ENCODE measurements at regions not wholly inside any gene's neighbourhood (a gene's known extent, or its start where the extent isn't known, plus 50 kb on each side); places are given as distances from the start of the nearest gene placed in this dataset.

GRCh38 chr10:8637640-8638039 lies 583.2 kb downstream of the GATA3 start:
- no peaks in the 10 kb centered on the region for H3K4me1 ChIP-seq (ENCODE audit: control insufficient read depth in 2 of 2, insufficient read depth in 2 of 2, low read length in 1 of 2)
- H3K27ac ChIP-seq (ENCODE audit: low read depth in 2 of 2, low read length in 1 of 2) = no peak overlapping the region
- no peaks in the 10 kb centered on the region for H3K9me3 ChIP-seq (ENCODE audit: control insufficient read depth in 2 of 2, insufficient read depth in 1 of 2, low read depth in 1 of 2, low read length in 1 of 2)
- no peaks in the 10 kb centered on the region for H3K27me3 ChIP-seq (ENCODE audit: control insufficient read depth in 1 of 2, insufficient read depth in 2 of 2, low read length in 2 of 2)
- no peaks in the 10 kb centered on the region for H3K36me3 ChIP-seq (ENCODE audit: control insufficient read depth in 2 of 2, insufficient read depth in 2 of 2, low read length in 1 of 2)
- no peak overlapping the region for H3K4me3 ChIP-seq (ENCODE audit: low read depth in 1 of 2, low read length in 2 of 2)
- WGBS, 2 donors = 65 to 70% methylated on average over 4 of the region's 4 CpGs

- Histone ChIP-seq H3K27me3 (ENCODE audit: control insufficient read depth in 1 of 2, insufficient read depth in 2 of 2, low read length in 2 of 2) (no peaks in the 10 kb centered on the region), H3K9me3 (ENCODE audit: control insufficient read depth in 2 of 2, insufficient read depth in 1 of 2, low read depth in 1 of 2, low read length in 1 of 2) (no peaks in the 10 kb centered on the region), H3K4me3 (ENCODE audit: low read depth in 1 of 2, low read length in 2 of 2) (no peak overlapping the region), H3K27ac (ENCODE audit: low read depth in 2 of 2, low read length in 1 of 2) (no peak overlapping the region), H3K4me1 (ENCODE audit: control insufficient read depth in 2 of 2, insufficient read depth in 2 of 2, low read length in 1 of 2) (no peaks in the 10 kb centered on the region), H3K36me3 (ENCODE audit: control insufficient read depth in 2 of 2, insufficient read depth in 2 of 2, low read length in 1 of 2) (no peaks in the 10 kb centered on the region)
- WGBS, 2 donors = 85 to 92% methylated on average over 4 of the region's 4 CpGs
These were observed 583.7 kb downstream of the GATA3 start for GRCh38 chr10:8638088-8638672.

- H3K27me3 ChIP-seq (ENCODE audit: control insufficient read depth in 1 of 2, insufficient read depth in 2 of 2, low read length in 2 of 2) = no peaks in the 10 kb centered on the region
- WGBS, 2 donors = 62 to 71% methylated on average over 6 of the region's 6 CpGs
- H3K27ac ChIP-seq (ENCODE audit: low read depth in 2 of 2, low read length in 1 of 2) = no peak overlapping the region
- no peak overlapping the region for H3K4me3 ChIP-seq (ENCODE audit: low read depth in 1 of 2, low read length in 2 of 2)
- H3K36me3 ChIP-seq (ENCODE audit: control insufficient read depth in 2 of 2, insufficient read depth in 2 of 2, low read length in 1 of 2) = no peaks in the 10 kb centered on the region
- no peaks in the 10 kb centered on the region for H3K4me1 ChIP-seq (ENCODE audit: control insufficient read depth in 2 of 2, insufficient read depth in 2 of 2, low read length in 1 of 2)
- H3K9me3 ChIP-seq (ENCODE audit: control insufficient read depth in 2 of 2, insufficient read depth in 1 of 2, low read depth in 1 of 2, low read length in 1 of 2) = no peaks in the 10 kb centered on the region
These were observed 585.1 kb downstream of the GATA3 start for GRCh38 chr10:8639486-8640185.

GRCh38 chr10:8640301-8640700 lies 585.8 kb downstream of the GATA3 start:
- H3K27ac ChIP-seq (ENCODE audit: low read depth in 2 of 2, low read length in 1 of 2) = no peak overlapping the region
- H3K4me3 ChIP-seq (ENCODE audit: low read depth in 1 of 2, low read length in 2 of 2) = no peak overlapping the region
- H3K9me3 ChIP-seq (ENCODE audit: control insufficient read depth in 2 of 2, insufficient read depth in 1 of 2, low read depth in 1 of 2, low read length in 1 of 2) = no peaks in the 10 kb centered on the region
- H3K4me1 ChIP-seq (ENCODE audit: control insufficient read depth in 2 of 2, insufficient read depth in 2 of 2, low read length in 1 of 2) = no peaks in the 10 kb centered on the region
- H3K27me3 ChIP-seq (ENCODE audit: control insufficient read depth in 1 of 2, insufficient read depth in 2 of 2, low read length in 2 of 2) = no peaks in the 10 kb centered on the region
- H3K36me3 ChIP-seq (ENCODE audit: control insufficient read depth in 2 of 2, insufficient read depth in 2 of 2, low read length in 1 of 2) = no peaks in the 10 kb centered on the region
- 68 to 76% methylated on average over 3 of the region's 3 CpGs for WGBS, 2 donors

GRCh38 chr10:8640878-8641277 lies 586.4 kb downstream of the GATA3 start:
- Histone ChIP-seq H3K4me1 (ENCODE audit: control insufficient read depth in 2 of 2, insufficient read depth in 2 of 2, low read length in 1 of 2) (no peaks in the 10 kb centered on the region), H3K27me3 (ENCODE audit: control insufficient read depth in 1 of 2, insufficient read depth in 2 of 2, low read length in 2 of 2) (no peaks in the 10 kb centered on the region), H3K27ac (ENCODE audit: low read depth in 2 of 2, low read length in 1 of 2) (no peak overlapping the region), H3K4me3 (ENCODE audit: low read depth in 1 of 2, low read length in 2 of 2) (no peak overlapping the region), H3K36me3 (ENCODE audit: control insufficient read depth in 2 of 2, insufficient read depth in 2 of 2, low read length in 1 of 2) (no peaks in the 10 kb centered on the region), H3K9me3 (ENCODE audit: control insufficient read depth in 2 of 2, insufficient read depth in 1 of 2, low read depth in 1 of 2, low read length in 1 of 2) (no peaks in the 10 kb centered on the region)

- H3K27me3 ChIP-seq (ENCODE audit: control insufficient read depth in 1 of 2, insufficient read depth in 2 of 2, low read length in 2 of 2) = no peaks in the 10 kb centered on the region
- no peak overlapping the region for H3K27ac ChIP-seq (ENCODE audit: low read depth in 2 of 2, low read length in 1 of 2)
- no peak overlapping the region for H3K4me3 ChIP-seq (ENCODE audit: low read depth in 1 of 2, low read length in 2 of 2)
- 87 to 88% methylated on average over 4 of the region's 4 CpGs for WGBS, 2 donors
- no peaks in the 10 kb centered on the region for H3K9me3 ChIP-seq (ENCODE audit: control insufficient read depth in 2 of 2, insufficient read depth in 1 of 2, low read depth in 1 of 2, low read length in 1 of 2)
- no peaks in the 10 kb centered on the region for H3K36me3 ChIP-seq (ENCODE audit: control insufficient read depth in 2 of 2, insufficient read depth in 2 of 2, low read length in 1 of 2)
- H3K4me1 ChIP-seq (ENCODE audit: control insufficient read depth in 2 of 2, insufficient read depth in 2 of 2, low read length in 1 of 2) = no peaks in the 10 kb centered on the region
These were observed 601.8 kb downstream of the GATA3 start for GRCh38 chr10:8656261-8656660.

- 45% methylated on average over 2 of the region's 2 CpGs for WGBS, 2 donors
- Histone ChIP-seq H3K4me1 (ENCODE audit: control insufficient read depth in 2 of 2, insufficient read depth in 2 of 2, low read length in 1 of 2) (no peaks in the 10 kb centered on the region), H3K4me3 (ENCODE audit: low read depth in 1 of 2, low read length in 2 of 2) (no peak overlapping the region), H3K27me3 (ENCODE audit: control insufficient read depth in 1 of 2, insufficient read depth in 2 of 2, low read length in 2 of 2) (no peaks in the 10 kb centered on the region), H3K36me3 (ENCODE audit: control insufficient read depth in 2 of 2, insufficient read depth in 2 of 2, low read length in 1 of 2) (no peaks in the 10 kb centered on the region), H3K9me3 (ENCODE audit: control insufficient read depth in 2 of 2, insufficient read depth in 1 of 2, low read depth in 1 of 2, low read length in 1 of 2) (no peaks in the 10 kb centered on the region), H3K27ac (ENCODE audit: low read depth in 2 of 2, low read length in 1 of 2) (no peak overlapping the region)
These were observed 605.5 kb downstream of the GATA3 start for GRCh38 chr10:8659982-8660381.

GRCh38 chr10:8661886-8662285 lies 607.4 kb downstream of the GATA3 start:
- Histone ChIP-seq H3K4me1 (ENCODE audit: control insufficient read depth in 2 of 2, insufficient read depth in 2 of 2, low read length in 1 of 2) (no peaks in the 10 kb centered on the region), H3K36me3 (ENCODE audit: control insufficient read depth in 2 of 2, insufficient read depth in 2 of 2, low read length in 1 of 2) (no peaks in the 10 kb centered on the region), H3K4me3 (ENCODE audit: low read depth in 1 of 2, low read length in 2 of 2) (no peak overlapping the region), H3K27me3 (ENCODE audit: control insufficient read depth in 1 of 2, insufficient read depth in 2 of 2, low read length in 2 of 2) (no peaks in the 10 kb centered on the region), H3K9me3 (ENCODE audit: control insufficient read depth in 2 of 2, insufficient read depth in 1 of 2, low read depth in 1 of 2, low read length in 1 of 2) (no peaks in the 10 kb centered on the region), H3K27ac (ENCODE audit: low read depth in 2 of 2, low read length in 1 of 2) (no peak overlapping the region)
- 76 to 80% methylated on average over 3 of the region's 3 CpGs for WGBS, 2 donors

GRCh38 chr10:8663131-8663530 lies 608.6 kb downstream of the GATA3 start:
- Histone ChIP-seq H3K4me1 (ENCODE audit: control insufficient read depth in 2 of 2, insufficient read depth in 2 of 2, low read length in 1 of 2) (no peaks in the 10 kb centered on the region), H3K27me3 (ENCODE audit: control insufficient read depth in 1 of 2, insufficient read depth in 2 of 2, low read length in 2 of 2) (no peaks in the 10 kb centered on the region), H3K36me3 (ENCODE audit: control insufficient read depth in 2 of 2, insufficient read depth in 2 of 2, low read length in 1 of 2) (no peaks in the 10 kb centered on the region), H3K9me3 (ENCODE audit: control insufficient read depth in 2 of 2, insufficient read depth in 1 of 2, low read depth in 1 of 2, low read length in 1 of 2) (peaks cover 0 to 2% of the 10 kb centered on the region in 2 donors), H3K27ac (ENCODE audit: low read depth in 2 of 2, low read length in 1 of 2) (no peak overlapping the region), H3K4me3 (ENCODE audit: low read depth in 1 of 2, low read length in 2 of 2) (no peak overlapping the region)
- 65 to 67% methylated on average over 2 of the region's 2 CpGs for WGBS, 2 donors

- peaks cover 0 to 2% of the 10 kb centered on the region in 2 donors for H3K9me3 ChIP-seq (ENCODE audit: control insufficient read depth in 2 of 2, insufficient read depth in 1 of 2, low read depth in 1 of 2, low read length in 1 of 2)
- no peak overlapping the region for H3K27ac ChIP-seq (ENCODE audit: low read depth in 2 of 2, low read length in 1 of 2)
- H3K36me3 ChIP-seq (ENCODE audit: control insufficient read depth in 2 of 2, insufficient read depth in 2 of 2, low read length in 1 of 2) = no peaks in the 10 kb centered on the region
- H3K4me1 ChIP-seq (ENCODE audit: control insufficient read depth in 2 of 2, insufficient read depth in 2 of 2, low read length in 1 of 2) = no peaks in the 10 kb centered on the region
- no peaks in the 10 kb centered on the region for H3K27me3 ChIP-seq (ENCODE audit: control insufficient read depth in 1 of 2, insufficient read depth in 2 of 2, low read length in 2 of 2)
- no peak overlapping the region for H3K4me3 ChIP-seq (ENCODE audit: low read depth in 1 of 2, low read length in 2 of 2)
- WGBS, 2 donors = 47 to 71% methylated on average over 2 of the region's 2 CpGs
These were observed 610.8 kb downstream of the GATA3 start for GRCh38 chr10:8665322-8665721.

Measured in esophagus (tissue), 2 donors.